HT1080 (cell line): ENCODE measurements at regions not wholly inside any gene's neighbourhood (a gene's known extent, or its start where the extent isn't known, plus 50 kb on each side); places are given as distances from the start of the nearest gene placed in this dataset.

Experiments
- DNase-seq: peaks from one replicate; pipeline ENCODE4 v3.0.0-alpha.2; 2015; ENCODE audit warnings: low read depth

DNA sequence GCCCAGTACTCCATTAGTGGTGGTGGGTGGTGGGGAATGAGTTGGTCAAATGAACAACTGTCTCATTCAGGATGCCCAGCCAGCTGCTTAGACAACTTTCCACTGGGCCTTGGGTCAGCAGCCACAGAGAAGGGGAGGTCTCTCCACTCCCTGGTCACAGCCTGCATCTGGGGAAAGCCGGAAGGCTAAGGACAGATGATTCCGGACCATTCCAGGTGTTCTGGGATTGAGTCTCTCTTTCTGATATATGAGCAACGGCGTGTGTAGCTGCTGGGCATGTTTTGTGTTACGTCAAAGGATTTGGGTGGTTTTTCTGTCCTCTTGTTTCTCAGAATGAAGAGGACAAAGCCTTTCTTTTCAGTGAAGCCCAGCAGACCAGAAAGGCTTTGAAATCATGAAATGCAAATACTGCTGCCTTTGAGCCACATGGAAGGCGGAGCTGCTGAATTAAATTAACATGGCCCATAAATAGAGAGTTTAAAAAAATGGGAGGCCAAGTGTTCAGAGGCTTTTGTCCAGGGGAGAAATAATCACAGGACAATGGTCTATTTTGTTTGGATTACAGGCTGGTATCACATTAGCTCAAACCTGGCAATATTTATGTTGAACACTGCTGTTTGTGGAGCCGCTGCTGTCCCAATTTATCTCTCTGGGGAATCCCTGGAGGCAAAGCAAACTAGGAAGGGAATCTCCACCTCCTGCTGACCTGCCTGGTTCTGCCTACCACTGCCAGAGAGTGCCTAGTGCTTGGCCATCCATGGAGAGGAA, 234.4 kb upstream of the E2F8 start:
- no peak for DNase-seq

DNA sequence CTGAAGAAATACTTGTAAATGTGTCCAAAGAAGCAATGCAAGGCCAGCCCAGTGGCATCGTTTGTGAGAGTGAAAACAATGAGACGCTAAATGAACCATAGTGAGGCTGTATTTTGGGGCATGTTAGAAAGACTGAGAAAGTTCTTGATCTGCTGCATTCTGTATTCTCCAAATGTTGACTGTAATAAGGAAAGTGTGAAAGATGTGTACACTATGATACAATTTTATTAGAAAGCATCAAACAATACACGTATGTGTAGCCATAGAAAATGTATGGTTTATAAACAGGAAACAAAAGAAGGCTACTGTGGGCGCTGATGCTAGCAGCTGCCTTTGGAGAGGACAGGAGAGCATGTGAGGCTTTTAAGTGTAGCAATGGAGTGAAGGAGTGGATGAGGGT, 233.5 kb upstream of the E2F8 start:
- DNase-seq: no peak

DNA sequence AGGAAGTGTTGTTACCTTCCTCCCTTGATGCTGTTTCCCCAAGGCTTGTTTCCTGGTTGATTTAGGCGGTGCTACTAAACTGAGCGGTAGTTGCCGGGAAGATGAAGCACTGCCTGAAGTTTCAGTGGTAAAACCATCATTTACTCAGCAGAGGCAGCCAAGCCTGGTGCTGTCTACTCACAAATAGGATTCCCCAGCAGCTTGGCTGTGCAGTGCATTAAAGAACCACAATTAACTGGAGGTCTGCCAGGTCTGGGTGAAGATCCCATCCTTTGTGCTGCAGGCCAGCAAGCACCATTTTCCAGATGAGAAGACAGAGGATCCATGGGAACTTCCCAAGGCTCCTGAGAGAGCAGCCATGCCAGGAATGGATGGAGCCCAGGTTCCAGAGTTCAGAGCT, 231.9 kb upstream of the E2F8 start:
- DNase-seq: no peak

DNA sequence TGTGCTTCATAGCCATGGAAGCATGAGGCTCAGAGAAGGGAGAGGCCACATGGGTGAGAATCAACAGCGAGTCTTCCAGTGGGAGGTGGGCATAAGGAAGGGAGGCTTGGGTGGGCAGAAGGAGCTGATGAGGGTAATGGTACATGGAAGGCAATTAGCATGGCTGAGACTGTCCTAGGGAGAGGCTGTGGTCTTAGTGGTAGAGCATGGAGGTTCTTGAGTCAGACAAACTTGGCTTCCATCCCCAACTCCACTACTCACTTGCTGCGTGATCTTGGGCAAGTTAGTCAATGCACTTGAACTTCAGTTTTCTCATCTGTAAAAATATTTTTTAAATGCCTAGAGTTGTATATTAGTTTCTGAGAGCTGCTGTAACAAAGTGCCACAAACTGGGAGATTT, 227.2 kb upstream of the E2F8 start:
- DNase-seq: no peak

DNA sequence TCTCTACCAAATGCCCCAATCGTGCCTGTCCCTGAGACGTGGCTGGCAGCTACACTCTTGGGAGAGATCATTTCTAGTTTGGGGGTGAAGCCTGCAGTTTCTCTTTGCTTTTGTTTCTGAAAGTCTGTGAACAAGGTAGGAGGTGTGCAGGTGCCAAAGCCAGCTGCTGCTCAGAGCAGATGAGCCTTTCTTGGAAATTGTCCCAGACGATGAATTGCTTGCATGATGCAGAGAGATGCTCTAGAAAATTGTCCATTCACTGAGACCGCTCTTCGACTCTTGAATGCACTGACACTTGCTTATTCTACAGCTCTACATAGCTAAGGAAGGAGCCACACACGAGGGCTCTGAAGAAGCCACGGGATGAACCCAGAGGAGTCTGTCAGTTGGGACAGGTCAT, 225.6 kb upstream of the E2F8 start:
- no peak for DNase-seq

DNA sequence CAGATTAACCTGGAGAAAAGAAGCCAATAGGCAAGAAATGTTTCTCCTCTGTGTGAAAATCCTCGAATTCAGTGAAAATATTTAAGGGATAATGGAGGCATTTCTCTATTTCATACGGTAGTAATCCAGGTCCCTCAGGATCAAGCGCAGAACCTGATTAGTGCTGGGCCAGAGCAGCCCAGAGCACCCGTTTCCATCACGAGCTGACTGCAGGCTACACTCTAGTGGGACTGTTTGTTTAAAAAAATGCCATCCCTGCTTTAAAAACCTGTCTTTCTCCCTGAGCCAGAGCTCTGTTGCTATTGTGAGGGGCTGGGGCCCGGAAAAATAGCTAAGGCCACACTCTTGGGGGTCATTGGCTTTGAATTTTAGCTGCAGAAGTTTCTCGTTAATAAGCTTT, 223.2 kb upstream of the E2F8 start:
- DNase-seq: no peak

DNA sequence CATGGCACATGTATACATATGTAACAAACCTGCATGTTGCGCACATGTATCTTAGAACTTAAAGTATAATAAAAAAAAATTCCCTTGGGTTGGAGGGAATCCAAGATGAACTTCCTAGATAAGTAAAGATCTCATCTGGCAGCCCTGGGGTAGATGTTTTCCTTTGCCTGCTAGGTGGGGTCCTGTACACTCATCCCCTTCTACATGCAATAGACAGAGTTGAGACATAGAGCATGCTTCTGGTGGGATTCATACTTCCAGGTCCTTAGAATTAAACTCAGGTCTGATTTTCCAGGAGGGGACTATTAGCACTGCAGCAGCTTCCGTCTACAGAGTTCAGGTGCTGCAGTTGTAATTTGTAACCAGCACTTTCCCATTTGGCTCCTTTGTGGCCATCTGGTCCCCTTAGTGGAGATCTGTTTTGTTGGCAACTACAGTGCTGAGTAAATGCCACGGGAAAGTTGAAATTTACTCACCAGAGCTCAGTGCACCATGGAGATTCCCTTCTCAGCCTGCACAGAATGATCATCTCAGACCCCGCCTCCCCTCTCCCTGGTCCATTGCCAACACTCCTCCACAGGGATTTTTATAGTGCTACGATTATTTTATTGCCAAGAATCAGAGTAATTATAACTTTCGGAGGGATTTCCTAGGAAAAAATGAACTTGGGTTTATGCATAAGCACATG, 220.1 kb upstream of the E2F8 start:
- DNase-seq: no peak

DNA sequence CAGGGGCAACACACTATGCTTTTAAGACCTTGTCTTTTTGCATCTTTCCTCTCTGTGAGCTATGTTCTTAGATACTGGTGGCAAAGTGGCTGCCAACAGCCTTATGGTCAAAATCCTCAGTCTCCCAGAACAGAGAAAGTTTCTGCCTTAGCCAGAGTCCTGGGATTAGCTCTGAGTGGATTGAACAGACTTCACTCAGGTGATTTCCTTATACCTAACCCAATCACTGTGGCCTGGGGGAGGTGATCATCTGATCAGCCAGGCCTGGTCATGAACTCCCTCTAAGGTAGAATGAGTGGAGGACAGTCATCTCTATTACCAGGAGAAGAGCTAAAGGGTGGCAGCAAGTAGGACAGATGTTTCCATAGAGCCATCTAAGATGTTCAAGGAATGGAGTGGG, 218.5 kb upstream of the E2F8 start:
- no peak for DNase-seq

DNA sequence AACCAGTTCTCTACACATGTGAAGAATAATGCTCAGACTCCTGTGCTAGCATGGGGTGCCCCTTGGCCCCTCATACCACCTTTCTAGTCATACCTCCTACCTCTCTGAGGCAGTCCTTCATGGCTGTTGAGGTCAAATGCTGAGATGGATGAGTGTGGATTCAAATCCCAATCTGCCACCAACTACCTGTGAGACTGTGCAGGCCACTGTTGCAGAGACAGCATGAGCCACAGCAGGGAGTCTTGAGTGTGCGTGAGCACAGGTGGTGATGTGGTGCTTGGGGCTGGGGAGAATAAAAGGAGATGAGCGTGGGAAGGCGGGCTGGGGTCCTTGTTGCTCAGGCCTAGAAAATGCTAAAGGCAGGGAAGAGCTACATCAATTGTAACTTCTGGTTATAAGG, 218.0 kb upstream of the E2F8 start:
- DNase-seq: no peak

DNA sequence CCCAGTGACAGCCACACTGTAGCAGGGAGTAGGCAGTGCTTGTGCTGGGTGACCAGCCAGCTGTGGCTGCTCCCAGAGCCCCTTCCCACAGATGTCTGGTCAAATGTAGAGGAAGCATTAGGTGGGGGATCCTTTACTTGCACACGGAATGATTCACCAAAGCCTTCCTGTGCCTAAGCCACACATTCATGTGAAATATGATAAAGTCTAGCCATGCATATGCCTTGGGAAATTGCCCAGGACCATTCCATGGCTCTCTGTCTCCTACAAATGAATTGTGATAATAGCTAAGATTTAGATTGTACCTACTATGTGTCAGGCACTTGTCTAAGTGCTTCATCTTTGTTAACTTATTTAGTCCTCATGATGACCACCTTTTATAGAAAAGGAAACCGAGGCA, 217.5 kb upstream of the E2F8 start:
- peak; percentile 6 for DNase-seq

DNA sequence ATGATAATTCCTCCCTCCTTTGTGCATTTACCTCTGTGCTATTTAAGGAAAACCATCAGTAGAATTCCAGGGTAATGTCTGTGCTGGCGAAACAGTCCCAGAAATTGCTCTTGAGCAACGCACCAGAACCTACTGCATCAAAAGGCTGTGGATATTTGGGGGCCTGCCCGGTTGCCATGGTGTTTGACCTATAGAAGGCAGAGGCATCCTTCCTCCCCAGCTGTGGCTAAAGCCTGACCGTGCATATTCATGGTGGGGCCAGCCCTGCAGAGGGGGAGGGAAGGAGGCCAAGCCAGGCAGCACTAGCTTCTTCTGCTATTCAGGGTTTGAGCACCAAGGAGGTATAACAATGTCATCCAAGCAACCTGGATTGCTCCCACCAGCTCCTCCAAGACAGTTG, 215.0 kb upstream of the E2F8 start:
- DNase-seq: no peak

DNA sequence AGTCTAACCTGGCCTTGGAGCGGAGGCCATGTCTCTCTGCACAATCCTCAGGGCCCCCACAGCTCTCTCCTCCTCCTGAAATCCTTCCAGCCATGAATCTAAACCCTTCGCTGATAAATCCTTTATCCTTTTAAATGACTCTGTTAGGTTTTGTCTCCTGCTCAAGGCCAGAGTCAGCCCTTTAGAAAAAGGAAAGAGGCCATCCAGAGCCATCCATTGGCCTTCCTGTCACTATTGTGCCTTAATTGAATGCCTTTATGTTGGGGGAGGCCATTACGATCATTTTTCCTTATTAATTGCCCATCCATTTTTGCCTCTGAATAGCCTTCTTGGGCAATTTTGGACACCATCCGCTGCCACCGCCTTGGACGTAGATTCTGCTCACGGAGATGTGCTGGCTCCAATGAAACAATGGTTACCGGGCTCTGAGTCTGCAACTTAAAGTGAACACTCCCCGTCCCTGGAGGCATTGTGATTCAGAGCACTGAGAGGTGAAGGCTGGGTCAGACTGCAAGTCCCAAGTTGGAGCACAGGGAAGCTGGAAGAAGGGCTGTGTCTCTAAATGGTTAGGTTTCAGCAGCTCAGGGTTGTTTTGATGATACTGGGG, 213.0 kb upstream of the E2F8 start:
- DNase-seq: no peak

DNA sequence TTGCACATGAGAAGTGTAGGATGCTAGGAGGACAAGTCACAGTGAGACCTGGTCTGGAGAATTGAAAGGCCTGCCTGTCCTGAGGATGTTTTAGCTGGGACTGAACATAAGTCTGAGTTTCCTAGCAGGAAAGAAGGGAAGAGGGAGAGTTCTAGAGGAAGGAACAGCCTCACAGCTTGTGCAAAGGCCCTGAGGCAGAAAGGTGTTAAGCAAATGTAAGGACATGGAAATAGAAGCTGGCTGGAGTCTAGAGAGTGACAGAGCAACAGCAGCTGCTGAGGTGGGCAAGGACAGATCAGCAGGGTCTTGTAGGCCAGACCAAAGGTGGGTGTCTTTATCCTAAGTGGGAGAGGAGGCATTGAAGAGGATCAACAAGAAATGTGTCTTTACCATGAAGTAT, 210.9 kb upstream of the E2F8 start:
- DNase-seq: no peak

DNA sequence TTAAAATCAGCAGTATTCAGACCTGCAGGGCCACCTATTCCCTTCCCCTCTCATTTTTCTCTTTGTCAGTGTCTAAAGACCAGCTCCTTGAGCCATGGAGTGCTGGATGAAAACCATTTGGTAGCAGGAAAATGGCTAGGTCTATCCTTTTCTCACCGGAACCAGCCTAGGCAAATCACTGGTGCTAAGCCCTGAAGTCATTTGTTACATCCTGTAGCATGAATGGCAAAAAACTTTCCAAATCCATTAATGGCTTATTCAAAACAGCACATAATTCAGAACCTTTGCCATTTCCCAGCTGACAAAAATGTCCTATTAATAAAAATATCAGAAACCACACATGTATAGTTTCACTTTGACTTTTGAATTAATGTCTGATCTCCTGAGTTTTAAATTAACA, 209.5 kb upstream of the E2F8 start:
- DNase-seq: no peak

DNA sequence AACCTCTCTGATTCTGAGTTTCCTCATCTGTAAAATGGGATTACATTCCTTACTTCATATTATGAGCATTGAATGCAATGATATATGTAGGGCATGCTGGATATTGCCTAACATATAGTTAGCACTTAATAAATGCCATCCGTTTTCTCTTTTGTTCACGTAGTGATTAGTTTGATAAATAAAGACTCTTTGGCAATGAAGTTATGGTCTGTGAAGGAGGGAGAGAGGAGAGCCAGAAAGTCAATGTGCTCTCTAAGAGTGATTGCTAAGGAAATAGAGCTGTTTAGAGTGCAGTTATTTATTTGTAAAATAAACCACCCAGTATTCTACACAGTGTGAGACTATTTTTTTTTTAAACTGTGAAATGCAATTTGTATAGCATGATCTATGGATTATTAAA, 207.9 kb upstream of the E2F8 start:
- DNase-seq: no peak

DNA sequence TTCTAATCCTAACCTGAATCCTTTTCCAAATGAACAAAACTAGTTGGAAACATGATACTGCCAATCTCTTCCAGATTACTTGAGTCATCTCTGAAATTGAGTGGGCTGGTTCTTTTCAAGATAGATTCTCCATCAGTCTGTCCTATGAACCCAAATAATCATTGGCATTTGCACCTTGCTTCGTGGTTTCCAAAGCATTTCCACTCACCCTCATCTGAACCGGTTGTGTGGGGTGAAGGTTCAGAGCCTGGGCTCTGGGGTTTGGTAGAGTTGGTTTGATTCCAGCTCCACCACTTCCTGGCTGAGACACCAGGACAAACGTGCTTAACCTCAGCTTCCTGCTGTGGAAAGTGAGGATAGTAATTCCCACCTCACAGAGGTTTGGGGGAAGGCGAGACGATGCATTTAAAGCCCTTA, 206.4 kb upstream of the E2F8 start:
- peak; percentile 91 for DNase-seq

DNA sequence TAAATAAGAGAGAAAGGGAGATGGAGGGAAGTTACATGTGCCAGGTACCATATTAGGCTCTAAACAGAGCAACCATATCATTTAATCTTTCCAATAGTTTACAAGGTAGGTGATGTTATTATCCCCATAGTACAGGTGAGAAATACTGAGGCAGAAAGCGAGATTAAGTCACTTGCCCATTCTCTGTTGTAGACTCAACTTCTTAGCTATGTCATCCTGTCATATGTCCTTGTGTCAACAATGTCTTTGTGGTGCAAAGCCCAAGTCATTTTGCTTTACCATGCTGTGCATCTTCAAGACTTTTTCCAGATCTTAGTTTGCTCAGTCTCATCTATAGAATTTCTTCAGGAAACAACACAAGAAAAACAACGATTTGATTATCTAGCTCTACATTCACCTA, 205.0 kb upstream of the E2F8 start:
- DNase-seq: no peak

DNA sequence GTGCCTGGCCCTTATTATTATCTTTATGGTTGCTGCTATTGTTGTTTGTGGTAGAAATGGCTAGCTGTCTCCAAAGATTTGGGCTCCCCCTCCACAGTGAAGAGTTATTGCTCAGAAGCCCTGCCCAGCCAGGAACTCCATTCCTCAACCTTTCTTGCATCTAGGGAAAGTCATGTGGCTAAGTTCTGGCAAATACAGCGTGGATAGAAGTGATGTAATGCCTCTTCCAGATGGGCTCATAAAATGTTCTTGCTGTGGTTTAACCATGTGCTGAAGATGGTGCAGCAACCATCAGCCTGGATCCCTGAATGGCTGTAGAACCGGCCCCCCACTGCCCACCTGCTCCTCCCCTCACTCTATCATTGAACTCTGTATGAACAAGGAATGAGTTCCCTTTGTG, 203.5 kb upstream of the E2F8 start:
- no peak for DNase-seq

DNA sequence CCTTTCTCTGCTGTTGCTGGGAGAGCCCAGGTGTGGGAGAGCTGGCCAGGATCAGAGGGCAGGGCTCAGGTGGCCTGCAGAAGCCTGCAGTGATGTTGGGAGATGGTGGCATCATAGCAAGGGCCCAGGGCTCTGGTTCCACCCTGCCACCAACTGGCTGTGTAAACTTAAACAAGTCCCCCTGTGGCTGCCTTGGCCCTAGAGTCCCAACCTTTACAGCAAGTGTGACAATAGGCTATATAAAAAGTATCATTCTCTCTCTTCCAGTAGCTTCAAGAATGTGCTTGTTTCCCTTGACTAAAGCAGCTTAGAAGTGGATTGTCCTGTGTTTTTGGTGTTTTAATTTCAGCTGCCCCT, 201.8 kb upstream of the E2F8 start:
- DNase-seq: no peak

DNA sequence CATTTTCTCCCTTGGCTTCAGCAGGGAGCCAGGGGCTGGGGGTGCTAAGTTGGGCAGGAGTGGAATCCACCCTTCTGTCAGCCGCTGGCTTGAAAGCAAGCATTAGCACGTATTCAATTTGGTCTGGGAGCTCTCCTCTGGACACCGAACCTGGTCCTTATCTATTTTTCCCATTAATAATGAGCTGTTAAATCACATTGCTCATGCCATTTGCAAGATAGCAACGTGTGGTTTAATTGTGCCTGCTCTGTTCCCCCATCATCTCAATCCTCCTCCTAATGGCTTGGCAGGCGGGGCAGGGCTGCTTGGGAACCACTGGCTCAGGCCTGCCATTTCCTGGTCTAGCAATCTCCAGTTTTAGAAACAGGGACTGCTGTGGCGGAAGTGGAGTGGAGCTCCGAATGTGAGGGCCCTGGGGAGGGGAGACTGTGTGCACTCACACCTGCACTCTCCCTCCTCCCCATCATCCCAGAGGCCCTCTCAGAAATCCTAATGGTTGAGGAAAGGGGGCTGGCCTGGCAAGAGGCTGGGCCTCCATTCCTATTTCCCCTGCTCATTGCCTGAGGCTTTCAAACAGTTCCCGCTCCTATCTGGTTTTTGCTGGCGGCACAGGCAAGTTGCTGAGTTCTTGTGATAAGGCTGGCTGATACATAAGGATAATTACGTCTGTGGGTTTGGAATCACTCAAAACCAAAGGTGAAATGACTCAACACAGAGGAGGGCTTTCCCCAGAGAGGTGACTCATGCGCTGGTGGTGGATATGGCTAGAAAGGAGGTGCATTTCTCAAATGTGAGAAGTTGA, 201.2 kb upstream of the E2F8 start:
- peak; percentile 97 for DNase-seq

DNA sequence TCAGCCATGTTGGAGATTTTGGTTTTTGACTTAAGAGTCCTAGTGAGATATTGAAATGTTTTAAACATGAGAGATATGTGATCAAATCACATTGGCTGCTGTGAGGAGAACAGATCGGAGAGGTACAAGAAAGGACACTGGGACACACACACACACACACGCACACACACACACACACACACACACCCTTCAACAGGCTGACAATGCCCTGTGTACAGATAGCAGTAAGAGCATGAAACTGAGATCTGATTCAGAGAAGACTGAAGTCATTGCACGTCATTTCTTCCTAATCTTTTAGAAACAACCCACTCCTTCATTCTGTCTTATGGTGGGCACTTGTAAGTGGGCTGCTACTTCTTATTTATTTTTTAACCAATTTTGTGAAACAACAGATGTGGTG, 200.5 kb upstream of the E2F8 start:
- DNase-seq: no peak

DNA sequence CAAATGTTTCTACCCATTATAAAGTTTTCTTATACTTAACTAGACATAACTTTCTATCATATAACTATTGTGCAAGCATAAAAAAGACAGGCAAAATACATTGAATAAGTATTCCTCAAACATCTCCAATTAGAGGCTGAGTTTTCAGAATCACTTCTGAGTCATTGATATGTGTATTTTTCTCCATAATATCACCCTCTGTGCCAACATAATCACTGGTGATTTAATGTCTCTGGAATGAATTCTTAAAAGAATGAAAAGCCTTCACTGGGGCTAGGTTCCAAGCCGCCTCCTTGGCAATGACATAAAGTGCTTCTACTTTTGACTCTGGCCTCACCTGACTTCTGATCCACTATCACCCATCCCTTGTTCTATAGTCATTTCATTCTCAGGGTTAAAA, 197.0 kb upstream of the E2F8 start:
- DNase-seq: peak; percentile 75
